ENCODE measurements at regions not wholly inside any gene's neighbourhood (a gene's known extent, or its start where the extent isn't known, plus 50 kb on each side); places are given as distances from the start of the nearest gene placed in this dataset.

- TF ChIP-seq POLR2A (IDR thresholded peaks at IDR 0.05; ENCODE audit: borderline replicate concordance, extremely low read depth, insufficient read depth, insufficient read length) = no peak
- no peak for TF ChIP-seq ZFX (IDR thresholded peaks at IDR 0.05)
- TF ChIP-seq RAD21 (IDR thresholded peaks at IDR 0.05; ENCODE audit: low read depth) = no peak
- TF ChIP-seq MAX (IDR thresholded peaks at IDR 0.05) = no peak
- TF ChIP-seq, protein P1, sequence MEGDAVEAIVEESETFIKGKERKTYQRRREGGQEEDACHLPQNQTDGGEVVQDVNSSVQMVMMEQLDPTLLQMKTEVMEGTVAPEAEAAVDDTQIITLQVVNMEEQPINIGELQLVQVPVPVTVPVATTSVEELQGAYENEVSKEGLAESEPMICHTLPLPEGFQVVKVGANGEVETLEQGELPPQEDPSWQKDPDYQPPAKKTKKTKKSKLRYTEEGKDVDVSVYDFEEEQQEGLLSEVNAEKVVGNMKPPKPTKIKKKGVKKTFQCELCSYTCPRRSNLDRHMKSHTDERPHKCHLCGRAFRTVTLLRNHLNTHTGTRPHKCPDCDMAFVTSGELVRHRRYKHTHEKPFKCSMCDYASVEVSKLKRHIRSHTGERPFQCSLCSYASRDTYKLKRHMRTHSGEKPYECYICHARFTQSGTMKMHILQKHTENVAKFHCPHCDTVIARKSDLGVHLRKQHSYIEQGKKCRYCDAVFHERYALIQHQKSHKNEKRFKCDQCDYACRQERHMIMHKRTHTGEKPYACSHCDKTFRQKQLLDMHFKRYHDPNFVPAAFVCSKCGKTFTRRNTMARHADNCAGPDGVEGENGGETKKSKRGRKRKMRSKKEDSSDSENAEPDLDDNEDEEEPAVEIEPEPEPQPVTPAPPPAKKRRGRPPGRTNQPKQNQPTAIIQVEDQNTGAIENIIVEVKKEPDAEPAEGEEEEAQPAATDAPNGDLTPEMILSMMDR (IDR thresholded peaks at IDR 0.05 in 2 of 3, conservative IDR thresholded peaks at IDR 0.05 in 1 of 3; ENCODE audit: borderline replicate concordance in 1 of 3, insufficient read depth in 1 of 3, low read depth in 2 of 3, low read length in 2 of 3) = no peak
- TF ChIP-seq SP1 (IDR thresholded peaks at IDR 0.05; ENCODE audit: low read depth) = no peak
- no peak for TF ChIP-seq JUND (IDR thresholded peaks at IDR 0.05)
- TF ChIP-seq ZNF274 (IDR thresholded peaks at IDR 0.05; ENCODE audit: low read depth, low read length) = no peak
- TF ChIP-seq TCF7L2 (IDR thresholded peaks at IDR 0.05; ENCODE audit: borderline replicate concordance, extremely low read depth, insufficient read depth, insufficient read length) = no peak
- no peak; the same call in 1 of the 2 replicates for TF ChIP-seq REST (IDR thresholded peaks at IDR 0.05; ENCODE audit: low read depth)
- TF ChIP-seq EZH2 (IDR thresholded peaks at IDR 0.05) = no peak
- TF ChIP-seq CEBPB (IDR thresholded peaks at IDR 0.05; ENCODE audit: low read depth) = no peak
These were observed 116.7 kb upstream of the LARGE1 start for GRCh38 chr22:34036931-34037330.
